ENCODE measurements at regions not wholly inside any gene's neighbourhood (a gene's known extent, or its start where the extent isn't known, plus 50 kb on each side); places are given as distances from the start of the nearest gene placed in this dataset.

DNA sequence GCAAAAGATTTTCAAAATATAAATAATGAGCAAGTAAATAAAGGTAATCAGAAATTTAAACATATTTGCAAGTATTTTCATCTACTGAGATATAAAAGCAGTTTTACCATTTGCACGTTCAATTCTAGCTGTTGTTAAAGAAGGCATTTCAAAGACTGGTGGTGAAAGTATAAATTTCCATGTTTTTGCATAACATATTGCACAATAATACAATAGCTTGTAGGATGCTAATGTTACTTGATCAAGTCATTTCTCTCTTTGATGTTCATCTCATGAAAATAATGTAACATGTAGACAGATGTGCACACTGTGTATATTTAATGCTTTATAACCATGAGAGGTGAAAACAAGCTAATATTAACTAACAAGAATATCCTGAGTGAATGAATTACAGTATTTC is 651.9 kb downstream of the CDH9 start:
- TF ChIP-seq, protein P1, sequence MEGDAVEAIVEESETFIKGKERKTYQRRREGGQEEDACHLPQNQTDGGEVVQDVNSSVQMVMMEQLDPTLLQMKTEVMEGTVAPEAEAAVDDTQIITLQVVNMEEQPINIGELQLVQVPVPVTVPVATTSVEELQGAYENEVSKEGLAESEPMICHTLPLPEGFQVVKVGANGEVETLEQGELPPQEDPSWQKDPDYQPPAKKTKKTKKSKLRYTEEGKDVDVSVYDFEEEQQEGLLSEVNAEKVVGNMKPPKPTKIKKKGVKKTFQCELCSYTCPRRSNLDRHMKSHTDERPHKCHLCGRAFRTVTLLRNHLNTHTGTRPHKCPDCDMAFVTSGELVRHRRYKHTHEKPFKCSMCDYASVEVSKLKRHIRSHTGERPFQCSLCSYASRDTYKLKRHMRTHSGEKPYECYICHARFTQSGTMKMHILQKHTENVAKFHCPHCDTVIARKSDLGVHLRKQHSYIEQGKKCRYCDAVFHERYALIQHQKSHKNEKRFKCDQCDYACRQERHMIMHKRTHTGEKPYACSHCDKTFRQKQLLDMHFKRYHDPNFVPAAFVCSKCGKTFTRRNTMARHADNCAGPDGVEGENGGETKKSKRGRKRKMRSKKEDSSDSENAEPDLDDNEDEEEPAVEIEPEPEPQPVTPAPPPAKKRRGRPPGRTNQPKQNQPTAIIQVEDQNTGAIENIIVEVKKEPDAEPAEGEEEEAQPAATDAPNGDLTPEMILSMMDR (conservative IDR thresholded peaks at IDR 0.05 in 1 of 2, IDR thresholded peaks at IDR 0.05 in 1 of 2; ENCODE audit: low read depth in 1 of 2, low read length in 2 of 2), result no peak
- no peak for TF ChIP-seq EZH2 (IDR thresholded peaks at IDR 0.05; ENCODE audit: low read length, missing control alignments)
